GM21515 (cell line): ENCODE measurements at regions not wholly inside any gene's neighbourhood (a gene's known extent, or its start where the extent isn't known, plus 50 kb on each side); places are given as distances from the start of the nearest gene placed in this dataset.
"Not testable (repeated sequence)": the region's sequence is repeated elsewhere in the genome, so short reads cannot be mapped to it uniquely, and the experiment has no call there.

ENCODE experiments used
- ATAC-seq: cut with Tn5 transposase; IDR thresholded peaks from one replicate; pipeline ENCODE4 v1.9.1; 2021; ENCODE audit not compliant: unreplicated experiment

GRCh38 chr18:39620551-39621168 is 2055.1 kb upstream of the CELF4 start:
- ATAC-seq, result no peak

DNA sequence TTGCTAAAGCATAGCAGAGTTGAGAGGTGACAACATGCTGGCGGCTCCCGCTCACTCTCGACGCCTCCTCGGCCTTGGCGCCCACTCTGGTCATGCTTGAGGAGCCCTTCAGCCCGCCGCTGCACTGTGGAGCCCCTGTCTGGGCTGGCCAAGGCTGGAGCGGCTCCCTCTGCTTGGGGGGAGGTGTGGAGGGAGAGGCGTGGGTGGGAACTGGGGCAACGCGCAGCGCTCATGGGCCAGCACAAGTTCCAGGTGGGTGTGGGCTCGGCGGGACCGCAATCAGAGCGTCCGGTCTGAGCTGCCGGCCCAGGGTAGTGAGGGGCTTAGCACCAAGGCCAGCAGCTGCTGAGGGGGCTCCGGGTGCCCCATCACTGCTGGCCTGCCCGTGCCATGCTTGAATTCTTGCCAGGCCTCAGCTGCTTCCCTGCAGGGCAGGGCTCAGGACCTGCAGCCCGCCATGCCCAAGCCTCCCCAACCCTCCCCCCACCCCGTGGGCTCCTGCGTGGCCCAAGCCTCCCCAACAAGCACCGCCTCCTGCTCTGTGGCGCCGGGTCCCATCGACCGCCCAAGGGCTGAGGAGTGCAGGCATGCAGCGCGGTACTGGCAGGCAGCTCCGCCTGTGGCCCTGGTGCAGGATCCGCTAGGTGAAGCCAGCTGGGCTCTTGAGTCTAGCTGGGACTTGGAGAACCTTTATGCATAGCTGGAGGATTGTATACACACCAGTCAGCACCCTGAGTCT is 2052.8 kb upstream of the CELF4 start:
- ATAC-seq, result no peak

DNA sequence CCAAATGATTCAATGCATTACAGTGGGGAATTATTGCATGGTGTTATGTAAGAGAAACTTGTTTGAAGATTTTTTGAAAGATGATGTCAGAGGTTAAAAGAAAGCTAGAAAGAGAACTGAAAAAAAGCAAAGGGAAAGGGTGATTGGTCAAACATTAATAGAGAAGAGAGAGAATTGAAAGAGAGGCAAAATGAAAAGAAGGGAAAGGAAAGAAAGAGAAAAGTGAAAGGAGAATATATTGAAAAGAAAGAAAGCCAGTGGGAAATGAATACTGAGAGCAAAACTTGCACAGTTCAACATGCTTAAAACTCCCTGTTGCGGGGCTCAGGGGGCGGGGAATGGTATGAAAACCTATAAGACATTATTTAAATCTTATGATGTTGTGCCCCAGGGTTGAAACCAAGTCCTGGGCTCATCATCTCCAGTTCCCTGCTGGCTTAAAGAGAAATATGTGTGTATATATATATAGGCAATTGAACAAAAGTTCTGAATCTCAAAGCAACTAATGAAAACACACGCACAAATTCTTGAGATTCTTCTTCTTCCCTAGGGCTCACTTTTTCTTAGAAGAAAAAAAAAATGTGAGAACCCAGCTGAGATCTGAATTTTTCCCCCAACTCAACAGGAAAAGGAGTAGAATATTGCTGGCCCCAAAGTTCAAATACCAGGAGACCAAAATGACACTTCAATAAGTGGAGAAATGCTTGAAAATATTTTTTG is 2045.9 kb upstream of the CELF4 start:
- no peak for ATAC-seq

GRCh38 chr18:39607034-39607433 is 2041.4 kb upstream of the CELF4 start:
- no peak for ATAC-seq

- no peak for ATAC-seq
Observed at GRCh38 chr18:39604836-39605235, 2039.2 kb upstream of the CELF4 start.

- no peak for ATAC-seq
Observed at GRCh38 chr18:39602131-39602530, 2036.5 kb upstream of the CELF4 start.

GRCh38 chr18:39600894-39601293 is 2035.3 kb upstream of the CELF4 start:
- no peak for ATAC-seq

GRCh38 chr18:39599251-39599650 is 2033.7 kb upstream of the CELF4 start:
- ATAC-seq, result no peak

DNA sequence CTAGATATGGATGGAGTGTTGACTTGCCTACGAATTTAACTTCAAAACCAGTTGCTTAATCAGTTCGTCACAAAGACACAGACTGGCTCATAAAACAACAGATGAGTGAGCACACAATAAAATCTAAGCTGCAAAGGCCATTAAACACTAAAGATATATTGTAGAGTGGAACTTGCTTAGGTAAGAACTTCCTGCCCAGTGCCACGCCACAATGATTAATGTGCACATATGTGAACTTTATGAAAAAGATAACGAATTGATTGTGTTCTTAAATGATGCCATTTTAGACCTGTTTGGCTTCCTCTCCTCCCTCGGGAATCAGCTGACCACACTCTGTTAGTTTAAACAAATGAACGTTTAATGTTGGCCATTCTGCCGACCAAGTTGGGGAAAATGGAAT is 2031.3 kb upstream of the CELF4 start:
- ATAC-seq, result no peak

- no peak for ATAC-seq
Observed at GRCh38 chr18:39596221-39596620, 2030.6 kb upstream of the CELF4 start.

DNA sequence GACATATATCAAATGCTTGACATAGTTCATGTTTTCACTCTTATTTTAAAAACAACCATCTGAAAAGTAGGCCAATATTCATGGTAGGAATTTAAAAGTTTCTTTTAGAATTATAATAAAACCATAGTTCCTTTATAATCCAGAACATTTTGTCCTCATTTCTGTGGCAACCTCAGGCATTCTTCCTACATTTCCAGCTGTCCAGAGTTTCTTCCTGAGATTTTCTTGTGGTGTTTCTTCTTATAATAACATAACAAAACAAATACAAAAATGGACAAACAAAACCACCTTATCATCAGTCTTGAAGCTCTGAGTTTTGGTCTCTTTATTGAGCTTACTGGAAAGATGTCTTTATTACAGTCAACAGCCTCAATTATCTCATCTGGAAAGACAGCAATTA is 2028.6 kb upstream of the CELF4 start:
- no peak for ATAC-seq

DNA sequence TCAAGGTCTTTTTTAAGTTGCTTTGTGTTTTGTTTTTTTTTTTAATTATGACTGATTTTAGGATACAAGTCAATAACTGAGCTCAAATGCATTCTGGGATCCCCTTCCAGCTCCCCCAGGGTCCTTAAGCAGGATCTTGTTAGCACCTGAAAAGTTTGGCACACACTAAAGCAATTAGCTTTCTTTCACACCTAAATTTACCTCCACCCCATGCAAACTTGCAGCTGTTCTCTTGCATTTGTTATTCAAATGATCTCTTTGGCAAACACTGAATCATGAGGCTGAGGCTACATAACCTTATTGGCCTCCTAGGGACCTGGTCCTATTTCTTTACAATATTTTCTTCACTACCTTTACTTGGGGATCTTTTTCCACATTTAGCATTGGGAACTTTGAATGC is 2026.1 kb upstream of the CELF4 start:
- ATAC-seq, result no peak

GRCh38 chr18:39589496-39589895 is 2023.9 kb upstream of the CELF4 start:
- ATAC-seq, result no peak

- ATAC-seq, result no peak
Observed at GRCh38 chr18:39587586-39587985, 2022.0 kb upstream of the CELF4 start.

- ATAC-seq, result no peak
Observed at GRCh38 chr18:39586741-39587140, 2021.1 kb upstream of the CELF4 start.

DNA sequence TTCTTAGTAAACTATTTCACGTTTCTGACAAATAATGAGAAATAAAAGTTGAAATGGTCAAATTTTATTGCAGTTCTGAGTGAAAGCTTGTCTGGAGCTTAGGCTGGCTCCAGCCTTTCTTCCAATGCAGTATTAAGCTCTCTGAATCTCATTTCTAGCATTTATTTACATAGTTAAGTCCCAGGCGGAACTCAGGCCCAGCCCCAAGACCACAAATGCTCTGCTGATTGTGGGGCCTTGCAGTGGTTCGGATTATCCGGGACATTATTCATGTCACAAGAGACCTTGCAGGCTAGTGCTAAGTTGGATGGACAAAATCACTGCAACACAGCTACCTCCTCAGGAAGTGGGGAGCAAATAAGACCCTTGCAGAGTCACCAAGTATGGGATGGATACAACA is 2009.3 kb upstream of the CELF4 start:
- ATAC-seq, result no peak

DNA sequence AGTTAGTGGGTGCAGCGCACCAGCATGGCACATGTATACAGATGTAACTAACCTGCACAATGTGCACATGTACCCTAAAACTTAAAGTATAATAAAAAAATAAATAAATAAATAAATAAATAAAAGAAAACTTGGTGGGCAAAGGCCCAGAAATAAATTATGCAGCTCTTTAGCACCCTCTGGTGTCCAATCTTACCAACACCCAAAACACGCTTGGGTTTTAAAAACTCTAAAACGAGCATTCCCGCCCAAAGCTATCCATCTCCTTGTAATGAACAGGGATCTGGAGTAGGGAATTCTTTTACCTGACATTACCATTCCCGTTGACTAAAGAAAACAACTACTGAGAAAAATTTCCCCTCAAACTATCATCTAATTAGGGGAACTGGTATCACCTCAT is 2005.9 kb upstream of the CELF4 start:
- no peak for ATAC-seq

DNA sequence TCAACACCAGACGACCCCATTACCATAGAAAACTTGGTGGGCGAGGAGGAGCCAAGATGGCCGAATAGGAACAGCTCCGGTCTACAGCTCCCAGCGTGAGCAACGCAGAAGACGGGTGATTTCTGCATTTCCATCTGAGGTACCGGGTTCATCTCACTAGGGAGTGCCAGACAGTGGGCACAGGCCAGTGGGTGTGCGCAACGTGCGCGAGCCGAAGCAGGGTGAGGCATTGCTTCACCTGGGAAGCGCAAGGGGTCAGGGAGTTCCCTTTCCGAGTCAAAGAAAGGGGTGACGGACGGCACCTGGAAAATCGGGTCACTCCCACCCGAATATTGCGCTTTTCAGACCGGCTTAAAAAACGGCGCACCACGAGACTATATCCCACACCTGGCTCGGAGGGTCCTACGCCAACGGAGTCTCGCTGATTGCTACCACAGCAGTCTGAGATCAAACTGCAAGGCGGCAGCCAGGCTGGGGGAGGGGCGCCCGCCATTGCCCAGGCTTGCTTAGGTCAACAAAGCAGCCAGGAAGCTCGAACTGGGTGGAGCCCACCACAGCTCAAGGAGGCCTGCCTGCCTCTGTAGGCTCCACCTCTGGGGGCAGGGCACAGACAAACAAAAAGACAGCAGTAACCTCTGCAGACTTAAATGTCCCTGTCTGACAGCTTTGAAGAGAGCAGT is 2000.1 kb upstream of the CELF4 start:
- ATAC-seq, result not testable (repeated sequence)

GRCh38 chr18:39564716-39565115 is 1999.1 kb upstream of the CELF4 start:
- ATAC-seq, result no peak

GRCh38 chr18:39561126-39561525 is 1995.5 kb upstream of the CELF4 start:
- ATAC-seq, result no peak

DNA sequence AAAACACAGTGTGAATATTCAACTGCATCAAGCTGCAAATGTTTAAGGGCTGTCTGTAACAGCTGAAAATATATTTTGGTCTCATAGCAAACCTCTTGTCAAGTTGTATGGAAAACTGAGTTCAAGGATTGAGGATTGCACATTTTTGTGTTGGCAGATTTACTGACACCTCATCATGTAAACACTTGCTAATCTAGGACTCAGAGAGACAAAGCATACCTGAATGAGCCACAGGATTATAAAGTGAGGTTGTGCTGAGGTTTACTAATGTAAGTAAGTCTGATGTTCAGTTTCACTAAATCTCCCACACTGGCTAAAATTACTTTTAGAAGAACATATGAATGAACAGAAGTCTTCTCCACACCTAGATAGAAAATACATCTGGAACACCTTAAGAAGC is 1993.1 kb upstream of the CELF4 start:
- ATAC-seq, result no peak

DNA sequence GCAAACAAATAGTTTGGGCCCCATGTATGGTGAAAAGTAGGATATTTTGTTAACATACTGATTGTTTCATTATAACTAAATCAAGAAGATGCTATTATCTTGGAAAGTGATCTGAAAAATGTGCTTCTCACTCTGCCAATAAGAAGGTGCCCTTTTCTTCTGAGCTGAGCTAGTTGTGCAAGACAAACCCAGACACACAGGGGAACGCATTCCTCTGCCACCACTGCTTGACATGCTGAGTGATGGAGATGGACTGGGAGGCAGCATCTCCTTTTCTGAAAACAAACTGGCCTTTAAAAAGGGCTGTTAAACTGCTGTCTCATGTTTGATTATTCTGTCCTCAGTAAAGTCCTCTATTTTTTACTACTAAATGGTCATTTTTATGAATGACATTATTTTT is 1989.9 kb upstream of the CELF4 start:
- no peak for ATAC-seq
